Endothelial cell of umbilical vein (primary cell): ENCODE measurements at regions not wholly inside any gene's neighbourhood (a gene's known extent, or its start where the extent isn't known, plus 50 kb on each side); places are given as distances from the start of the nearest gene placed in this dataset.

Experiments
- BruUV-seq: library from RNA; stranded (reverse); fragments of 400-500 nt; replicated peaks from 2 replicates; lab custom pipeline; 2021; lab: Mats Ljungman, UMichigan
- CTCF ChIA-PET: fragments of 300-600, 350-600 bp; sonication (Branson Sonifier 250); formaldehyde crosslinking; loops from one replicate; lab custom pipeline; 2021; ENCODE audit warnings: antibody characterized with exemption, inconsistent platforms; lab: Charles Lee
- POLR2A ChIA-PET: fragments of 300-600, 350-600 bp; sonication (Branson Sonifier 250); formaldehyde crosslinking; loops from one replicate; lab custom pipeline; 2021; ENCODE audit warnings: antibody characterized with exemption, inconsistent platforms; lab: Charles Lee
- DNase-seq: peaks from one replicate; pipeline ENCODE4 v3.0.0-alpha.2; 2011; ENCODE audit warnings: low read depth, low spot score
- FAIRE-seq: peaks from 2 replicates; lab custom pipeline; 2011; peaks lifted over from hg19 to GRCh38; lab: Jason Lieb, UNC
- H2AFZ ChIP-seq: 2 replicates; pipeline ENCODE4 v1.6.0; 2012; ENCODE audit warnings: low read depth, low read length, control low read depth, inconsistent platforms
- H3K27ac ChIP-seq: 2 replicates; pipeline ENCODE4 v1.5.1; 2011; ENCODE audit warnings: low read depth, mild to moderate bottlenecking, control low read depth, low read length, moderate library complexity; ENCODE audit not compliant: insufficient read depth
- H3K27me3 ChIP-seq, 2 experiments: 2 replicates each; pipeline versions ENCODE4 v1.6.0 to v1.6.1; 2011; ENCODE audit warnings: low read length in 2 of 2, mixed read lengths in 1 of 2; ENCODE audit not compliant: control insufficient read depth in 2 of 2, insufficient read depth in 2 of 2
- H3K36me3 ChIP-seq, 2 experiments: 2 replicates in 1 of 2; 3 replicates in 1 of 2; pipeline ENCODE4 v1.5.1; 2011; ENCODE audit warnings: low read length in 2 of 2, mild to moderate bottlenecking in 1 of 2, moderate library complexity in 1 of 2; ENCODE audit not compliant: control insufficient read depth in 2 of 2, insufficient read depth in 2 of 2; ENCODE audit errors: extremely low read depth in 1 of 2
- H3K4me1 ChIP-seq: 3 replicates; pipeline ENCODE4 v1.5.1; 2011; ENCODE audit warnings: mild to moderate bottlenecking, low read length; ENCODE audit not compliant: control insufficient read depth, insufficient read depth; ENCODE audit errors: extremely low read depth
- H3K4me2 ChIP-seq: 2 replicates; pipeline ENCODE4 v1.6.1; 2011; ENCODE audit warnings: low read length, control low read depth, mixed read lengths; ENCODE audit not compliant: insufficient read depth
- H3K4me3 ChIP-seq, 3 experiments: fragments of 200-600 bp in 1 of 3; sonication (generic), shearing (Covaris generic) in 1 of 3; replicated peaks in 1 of 3; 2 replicates each; pipeline ENCODE4 v1.5.1; 2011 to 2016; ENCODE audit warnings: control low read depth in 3 of 3, low read length in 3 of 3, mild to moderate bottlenecking in 2 of 3, inconsistent platforms in 1 of 3, low read depth in 1 of 3, moderate library complexity in 1 of 3; ENCODE audit not compliant: insufficient read depth in 1 of 3
- H3K79me2 ChIP-seq: 2 replicates; pipeline ENCODE4 v1.6.0; 2012; ENCODE audit warnings: low read length, inconsistent platforms; ENCODE audit not compliant: control insufficient read depth, insufficient read depth
- H3K9ac ChIP-seq: replicated peaks from 2 replicates; pipeline ENCODE3; 2011; ENCODE audit warnings: low read length, control low read depth; ENCODE audit not compliant: insufficient read depth; ENCODE audit errors: extremely low read depth
- H3K9me1 ChIP-seq: replicated peaks from 3 replicates; pipeline ENCODE4 v1.6.0; 2011; ENCODE audit warnings: mild to moderate bottlenecking, low read length; ENCODE audit not compliant: control insufficient read depth, insufficient read depth; ENCODE audit errors: extremely low read depth
- H3K9me3 ChIP-seq: replicated peaks from 2 replicates; pipeline ENCODE4 v1.5.1; 2012; ENCODE audit warnings: low read length, inconsistent platforms; ENCODE audit not compliant: control insufficient read depth, insufficient read depth
- H4K20me1 ChIP-seq: replicated peaks from 2 replicates; pipeline ENCODE3; 2011; ENCODE audit warnings: mild to moderate bottlenecking, low read length; ENCODE audit not compliant: control insufficient read depth, insufficient read depth; ENCODE audit errors: extremely low read depth
- CTCF ChIP-seq, 2 donors: IDR thresholded peaks; 1 replicate in 1 of 2; 2 replicates in 1 of 2; pipeline ENCODE4 v1.5.1; 2011; ENCODE audit warnings: low read length in 2 of 2, mild to moderate bottlenecking in 2 of 2, moderate library complexity in 2 of 2, control low read depth in 1 of 2, inconsistent platforms in 1 of 2, low read depth in 1 of 2; ENCODE audit not compliant: insufficient read depth in 1 of 2; ENCODE audit errors: extremely low read depth in 1 of 2
- EZH2 ChIP-seq: IDR thresholded peaks from 2 replicates; pipeline ENCODE4 v1.6.1; 2012; ENCODE audit warnings: borderline replicate concordance, low read depth, mild to moderate bottlenecking, moderate library complexity, low read length, inconsistent platforms; ENCODE audit not compliant: severe bottlenecking
- MAX ChIP-seq: IDR thresholded peaks from 2 replicates; pipeline ENCODE4 v1.6.1; 2011; ENCODE audit not compliant: insufficient read depth, insufficient read length
- MYC ChIP-seq: IDR thresholded peaks from one replicate; pipeline ENCODE4 v1.6.1; 2011; ENCODE audit warnings: mild to moderate bottlenecking, low read depth, low read length
- POLR2AphosphoS5 ChIP-seq: IDR thresholded peaks from 2 replicates; pipeline ENCODE4 v1.6.1; 2012; ENCODE audit warnings: low read depth, mild to moderate bottlenecking, control low read depth, low read length, moderate library complexity; ENCODE audit not compliant: insufficient read depth
- dilution Hi-C: fragments of 300-500 bp; cut with MboI; formaldehyde crosslinking; loops from one replicate; pipeline ENCODE4 v1.15.0; 2019; ENCODE audit warnings: low sequenced_read_pairs; ENCODE audit not compliant: extremely low pct_ligation_motif_present
- intact Hi-C: fragments of 100-400 bp; cut with micrococcal nuclease; formaldehyde crosslinking; loops from one replicate; pipeline ENCODE4 v1.10.0; 2022

- no peaks in the 10 kb centered on the region for H3K27me3 ChIP-seq
- no peaks in the 10 kb centered on the region for H3K9me1 ChIP-seq
- H4K20me1 ChIP-seq: no peaks in the 10 kb centered on the region
- no peak for DNase-seq
- no peaks in the 10 kb centered on the region for H3K36me3 ChIP-seq
- no peak overlapping the region for H3K9ac ChIP-seq
- H3K27ac ChIP-seq: no peak overlapping the region
- H2AFZ ChIP-seq: no peak overlapping the region
- no TSS peak for BruUV-seq
- CTCF ChIA-PET: interaction anchor here (1.6 kb wide), 1 partner anchor 213 kb away, joined by 4 read pairs; no protein-coding TSS in a partner anchor
- dilution Hi-C loops (no loop called here), intact Hi-C loops (no loop called here)
- no peak overlapping the region for H3K4me3 ChIP-seq
- no peaks in the 10 kb centered on the region for H3K4me1 ChIP-seq
- no peaks in the 10 kb centered on the region for H3K9me3 ChIP-seq
- no peaks in the 10 kb centered on the region for H3K79me2 ChIP-seq
- POLR2A ChIA-PET: no interaction called here
- TF ChIP-seq POLR2AphosphoS5 (no peak), CTCF (IDR thresholded peaks at IDR 0.05; ENCODE audit: extremely low read depth in 1 of 2, insufficient read depth in 1 of 2, low read depth in 1 of 2, low read length in 2 of 2) (no peak), MYC (no peak), EZH2 (no peak), MAX (no peak)
- FAIRE-seq: no peak
- H3K4me2 ChIP-seq: no peak overlapping the region
Observed at GRCh38 chr4:184958127-184958922, 60.0 kb upstream of the HELT start.
